ENCODE measurements at regions not wholly inside any gene's neighbourhood (a gene's known extent, or its start where the extent isn't known, plus 50 kb on each side); places are given as distances from the start of the nearest gene placed in this dataset.

GRCh38 chr11:13062115-13062514 lies 53.0 kb downstream of the RASSF10 start:
- no peak for DNase-seq (ENCODE audit: low read depth in 3 of 3)

GRCh38 chr11:13064593-13064992 lies 55.5 kb downstream of the RASSF10 start:
- no peak for DNase-seq (ENCODE audit: low read depth in 3 of 3)

GRCh38 chr11:13065200-13065787 lies 56.2 kb downstream of the RASSF10 start:
- no peak for DNase-seq (ENCODE audit: low read depth in 3 of 3)

GRCh38 chr11:13068211-13068610 lies 59.1 kb downstream of the RASSF10 start:
- no peak for DNase-seq (ENCODE audit: low read depth in 3 of 3)

- no peak for DNase-seq (ENCODE audit: low read depth in 3 of 3)
These were observed 64.2 kb downstream of the RASSF10 start for GRCh38 chr11:13073119-13073981.

DNA sequence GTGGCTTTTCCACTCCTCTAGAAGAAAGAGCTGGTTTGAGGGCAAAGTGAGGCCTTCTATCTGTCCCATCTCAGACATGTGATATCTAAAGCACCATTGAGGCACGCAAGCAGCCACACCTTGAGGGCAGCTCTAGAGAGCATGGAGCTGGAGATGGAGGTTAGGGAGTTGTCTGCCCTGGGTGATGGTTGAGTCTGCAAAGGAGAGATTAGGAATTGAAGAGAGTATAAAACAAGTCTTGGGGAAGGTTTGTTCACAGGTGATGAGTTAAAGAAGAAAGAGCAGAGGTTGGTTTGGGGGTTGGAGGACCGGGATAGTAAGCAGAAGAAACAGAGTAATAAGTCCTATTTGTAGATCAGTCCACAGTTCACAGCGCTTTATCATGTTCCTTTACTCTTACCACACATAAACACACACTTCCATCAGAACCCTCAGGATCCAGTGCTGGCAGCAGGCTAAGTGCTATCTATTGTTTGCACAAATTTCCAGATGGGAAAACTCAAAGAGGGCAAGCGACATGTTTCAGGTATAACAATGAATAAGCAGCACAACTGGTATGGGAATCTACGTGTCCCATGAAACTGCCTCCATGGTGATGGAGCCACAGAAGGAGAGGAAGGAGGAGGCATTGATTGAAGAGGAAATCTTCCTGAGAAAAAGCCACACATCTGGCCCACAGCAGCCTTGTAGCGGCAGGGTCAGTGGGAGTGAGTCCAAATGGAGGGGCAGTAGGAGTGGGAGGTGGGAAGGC lies 65.8 kb downstream of the RASSF10 start:
- DNase-seq (ENCODE audit: low read depth in 3 of 3) = no peak

DNA sequence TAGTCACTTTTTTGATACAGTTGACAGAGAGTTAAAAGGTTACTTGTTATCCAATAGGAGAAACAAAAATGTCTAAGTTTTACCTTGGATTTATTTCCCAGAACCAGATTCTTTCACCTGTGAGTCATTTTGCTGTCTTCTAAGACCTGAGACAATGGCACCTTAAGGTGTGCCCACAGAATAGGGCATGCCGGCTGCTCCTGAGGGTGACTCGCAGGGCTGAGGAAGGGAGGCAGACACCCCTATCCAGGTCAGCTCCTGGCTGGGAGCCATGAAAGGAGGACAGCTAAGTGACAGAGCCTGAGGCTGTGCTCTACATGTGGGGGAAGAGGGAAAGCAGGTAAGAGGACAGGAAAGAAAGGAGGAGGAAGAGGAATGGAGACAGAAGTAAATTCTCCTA lies 67.8 kb downstream of the RASSF10 start:
- no peak for DNase-seq (ENCODE audit: low read depth in 3 of 3)

- DNase-seq (ENCODE audit: low read depth in 3 of 3) = no peak
These were observed 71.7 kb downstream of the RASSF10 start for GRCh38 chr11:13080861-13081260.

DNA sequence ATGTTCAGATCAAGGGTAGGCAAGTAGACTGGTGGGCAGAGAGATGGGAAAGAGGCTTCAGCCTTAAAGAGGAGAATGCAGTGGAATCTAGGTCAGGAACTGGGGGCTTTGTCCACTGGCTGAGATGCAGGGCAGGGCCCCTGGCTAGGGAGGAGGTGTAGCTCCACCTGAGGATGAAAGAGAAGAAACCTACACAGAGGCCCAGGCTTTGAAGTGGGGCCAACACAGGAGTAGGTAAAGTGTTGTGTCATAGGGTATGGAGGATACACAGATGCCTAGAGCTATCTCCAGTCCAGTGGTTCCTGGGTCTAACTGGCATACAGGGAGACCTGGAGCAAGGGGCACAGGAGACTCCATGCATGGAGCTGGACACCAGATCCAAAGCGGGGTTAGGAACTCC lies 73.5 kb downstream of the RASSF10 start:
- no peak for DNase-seq (ENCODE audit: low read depth in 3 of 3)

DNA sequence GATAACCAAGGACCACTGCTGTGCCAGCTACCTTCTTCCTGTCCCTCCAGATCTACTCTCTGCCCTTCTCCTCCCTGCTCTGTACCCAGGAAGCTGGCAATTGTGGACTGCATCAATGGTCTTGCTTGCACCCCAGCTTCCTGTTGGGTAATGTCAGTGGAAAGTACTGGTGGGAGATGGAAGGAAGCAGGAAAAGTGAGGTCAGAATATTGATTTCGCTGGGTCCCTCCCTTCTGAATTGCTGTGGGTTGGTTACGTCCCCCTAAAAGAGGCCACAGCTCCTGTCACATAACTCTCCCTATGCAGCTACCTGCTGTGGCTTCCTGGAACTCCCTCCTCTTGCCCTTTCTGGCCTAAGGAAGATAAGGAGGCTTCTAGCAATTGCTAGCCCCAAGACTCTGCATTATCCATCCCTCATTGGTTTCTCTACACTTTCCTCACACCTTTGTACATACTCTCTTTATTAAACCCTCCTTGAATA lies 81.2 kb downstream of the RASSF10 start:
- no peak for DNase-seq (ENCODE audit: low read depth in 3 of 3)

DNA sequence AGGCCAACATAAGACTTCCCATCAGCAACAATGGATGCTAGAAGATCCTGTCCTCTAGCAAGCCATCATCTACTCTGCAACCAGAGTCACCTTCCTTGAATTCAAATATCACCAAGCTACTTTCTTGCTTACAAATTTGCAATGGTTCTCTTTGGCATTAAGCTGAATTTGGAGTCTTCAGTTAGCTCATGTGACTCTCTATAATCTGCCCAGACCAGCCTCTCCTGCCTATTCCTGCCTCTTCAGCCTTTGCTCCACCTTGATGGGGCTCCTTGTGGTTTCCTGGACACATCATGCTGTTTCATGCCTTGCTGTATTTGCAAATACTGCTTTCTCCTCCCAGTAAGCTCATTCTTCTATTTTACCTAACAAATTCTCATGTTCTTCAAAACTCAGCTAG lies 82.3 kb downstream of the RASSF10 start:
- DNase-seq (ENCODE audit: low read depth in 3 of 3) = no peak

DNA sequence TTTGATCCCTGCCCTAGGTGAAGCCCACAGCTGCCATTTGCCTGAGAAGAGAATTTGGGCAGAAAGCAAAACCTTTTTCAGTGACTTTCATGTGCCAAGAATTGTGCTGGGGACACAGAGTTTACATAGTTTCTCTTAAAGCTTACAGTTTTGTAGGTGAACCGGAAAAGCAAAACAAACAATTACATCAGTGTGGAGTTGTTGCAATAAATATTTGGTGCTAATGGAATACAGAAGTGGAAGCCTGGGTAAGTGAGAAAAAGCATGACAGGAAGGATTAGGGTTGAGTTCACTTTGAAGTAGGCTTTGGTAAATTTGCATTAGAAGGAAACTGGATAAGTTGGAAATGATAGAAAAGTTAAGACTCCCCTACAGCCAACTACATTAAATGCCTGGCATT lies 82.7 kb downstream of the RASSF10 start:
- DNase-seq (ENCODE audit: low read depth in 3 of 3) = no peak

DNA sequence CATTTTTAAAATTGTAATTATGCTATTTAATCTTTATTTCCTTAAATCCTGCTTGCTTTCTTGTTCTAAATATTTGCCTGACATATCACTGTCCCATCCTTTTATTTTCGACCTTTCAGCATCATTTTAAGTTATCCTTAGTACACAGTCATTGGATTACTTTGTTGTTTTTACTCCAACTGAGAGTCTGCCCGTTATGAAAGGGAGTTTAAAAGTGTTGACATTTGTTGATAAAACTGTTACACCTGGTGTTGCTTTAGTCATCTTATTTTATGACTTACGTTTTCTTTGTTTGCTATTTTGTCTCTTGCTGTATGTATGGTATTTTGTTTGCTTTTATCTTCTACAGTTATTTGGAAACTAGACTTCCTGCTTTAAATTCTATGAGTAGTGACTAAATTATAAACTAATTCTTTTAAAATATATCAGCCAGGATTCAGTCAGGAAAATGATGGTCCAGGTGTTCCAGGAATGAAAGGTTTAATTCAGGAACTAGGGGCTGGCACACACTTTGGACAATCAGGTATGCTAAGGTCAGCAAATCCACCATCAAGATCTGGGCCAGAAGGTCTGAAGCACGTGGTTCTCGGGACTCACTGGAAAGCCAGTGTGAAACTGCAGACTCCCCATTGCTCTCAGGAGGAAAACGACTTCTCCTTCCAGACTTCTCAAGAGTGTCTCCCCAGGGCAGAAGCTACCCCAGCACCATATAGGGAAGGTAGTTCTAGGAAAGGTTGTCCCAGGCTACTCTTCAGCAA lies 86.0 kb downstream of the RASSF10 start:
- no peak for DNase-seq (ENCODE audit: low read depth in 3 of 3)

DNA sequence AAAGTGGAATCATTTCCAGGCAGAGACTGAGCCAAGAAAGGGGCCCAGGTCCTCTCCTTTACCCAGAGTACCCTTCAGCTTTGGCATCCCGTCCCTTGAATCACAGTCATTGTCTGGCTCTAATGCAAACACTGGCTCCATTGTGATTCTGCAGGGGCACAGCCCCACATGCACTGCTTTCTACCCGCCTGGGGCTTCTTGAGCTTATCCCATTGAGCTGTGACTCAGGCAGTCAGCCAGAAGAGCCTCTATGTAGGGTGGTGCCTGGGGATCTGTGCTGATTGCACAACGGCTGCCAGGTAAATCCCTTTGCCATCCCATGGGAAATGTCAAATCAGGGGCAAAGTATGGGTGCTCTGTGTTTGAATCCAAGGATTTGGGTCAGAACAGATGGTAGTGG lies 88.9 kb downstream of the RASSF10 start:
- no peak for DNase-seq (ENCODE audit: low read depth in 3 of 3)

- DNase-seq (ENCODE audit: low read depth in 3 of 3) = no peak
These were observed 89.6 kb downstream of the RASSF10 start for GRCh38 chr11:13098616-13099289.

DNA sequence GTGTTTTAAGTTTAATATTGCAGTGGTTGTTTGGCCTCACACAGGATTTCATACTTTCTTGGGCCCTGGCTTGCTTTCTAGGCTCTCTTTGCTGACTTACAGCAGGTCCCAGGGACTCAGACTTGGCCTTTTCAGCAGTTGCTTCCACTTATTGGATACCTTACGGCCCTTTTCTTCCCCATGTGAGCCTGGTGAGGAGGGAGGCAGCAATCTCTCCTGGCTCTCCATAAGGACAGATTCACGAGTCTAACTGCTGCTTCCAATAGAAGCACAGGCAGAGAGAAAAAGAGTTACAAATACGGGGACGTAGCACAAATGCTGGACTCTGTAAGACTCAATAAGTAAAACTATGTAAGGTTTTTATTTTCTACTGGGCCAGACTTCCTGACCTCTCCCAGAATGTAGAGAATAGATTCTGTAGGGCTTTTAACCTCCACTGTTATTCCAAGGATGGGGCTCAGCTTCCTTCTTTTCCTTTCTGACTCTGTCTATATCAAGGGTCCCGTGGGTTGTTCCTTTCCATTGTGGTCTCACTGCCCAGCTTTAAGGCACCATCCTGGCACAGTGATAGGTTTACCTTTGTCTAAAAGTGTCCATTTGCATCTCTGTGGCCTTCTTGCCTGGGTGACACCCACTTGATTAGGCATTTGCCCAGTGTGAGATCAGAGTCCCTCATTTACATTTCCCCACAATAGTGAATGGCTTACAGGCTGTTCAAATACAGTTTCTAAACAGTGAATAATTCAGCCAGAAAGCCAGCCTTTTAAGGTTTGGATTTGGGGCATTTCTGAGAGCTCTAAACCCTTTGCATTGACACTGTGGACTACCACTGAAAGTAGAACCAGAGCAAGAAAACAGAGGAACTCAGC lies 92.8 kb downstream of the RASSF10 start:
- DNase-seq (ENCODE audit: low read depth in 3 of 3) = no peak

GRCh38 chr11:13102513-13102840 lies 93.4 kb downstream of the RASSF10 start:
- DNase-seq (ENCODE audit: low read depth in 3 of 3) = no peak

GRCh38 chr11:13102865-13103539 lies 93.9 kb downstream of the RASSF10 start:
- DNase-seq (ENCODE audit: low read depth in 3 of 3) = no peak

GRCh38 chr11:13103962-13104554 lies 94.9 kb downstream of the RASSF10 start:
- no peak for DNase-seq (ENCODE audit: low read depth in 3 of 3)

Measured in stimulated activated CD4-positive, alpha-beta T cell treated with anti-CD3 and anti-CD28 coated beads, TNF-alpha, amount 100 ng/mL, for 48 hours (primary cell).